Left renal cortex interstitium (tissue), 4 donors: ENCODE measurements at regions not wholly inside any gene's neighbourhood (a gene's known extent, or its start where the extent isn't known, plus 50 kb on each side); places are given as distances from the start of the nearest gene placed in this dataset.

Experiments
- DNase-seq, 4 donors: peaks; one replicate each; pipeline ENCODE4 v3.0.0-alpha.2; 2013; ENCODE audit warnings: low read depth in 4 of 4, low spot score in 2 of 4, missing footprints in 1 of 4

DNA sequence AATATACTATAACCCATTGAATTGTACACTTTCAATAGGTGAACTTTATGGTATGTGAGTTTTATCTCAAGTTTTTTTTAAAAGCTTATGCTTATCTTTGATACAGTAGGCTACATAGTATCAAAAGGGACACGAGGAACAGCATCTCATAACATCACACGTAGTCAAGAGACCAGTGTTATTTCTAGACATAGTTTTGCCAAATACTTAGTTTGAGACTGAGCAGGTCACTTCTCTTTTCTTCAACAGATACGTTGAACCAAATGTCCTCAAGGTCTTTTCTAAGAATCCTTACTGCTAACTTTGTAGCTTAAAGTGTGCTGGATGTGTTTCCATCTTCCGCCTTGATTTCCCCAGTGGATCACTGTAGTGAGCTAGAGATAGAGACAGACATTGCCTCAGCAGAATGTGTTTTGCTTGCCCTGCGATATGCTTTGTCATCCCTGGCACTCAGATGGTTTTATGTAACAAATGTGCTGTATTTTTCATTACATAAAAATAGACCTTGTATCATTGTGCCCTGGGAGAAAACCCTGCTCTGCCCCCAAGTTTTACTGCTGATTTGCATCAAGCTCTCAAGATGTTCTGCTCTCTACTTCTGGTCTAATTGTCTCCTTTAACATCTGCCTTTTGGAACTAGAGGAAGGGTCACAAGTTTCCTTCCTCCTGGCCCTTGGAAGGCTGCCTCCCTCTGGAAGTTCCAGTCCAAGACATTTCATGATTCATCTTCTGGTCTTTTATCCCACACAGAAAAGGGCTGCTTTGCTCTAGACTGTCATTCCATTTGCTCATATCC lies 426.4 kb upstream of the RGMA start:
- DNase-seq: no peak

DNA sequence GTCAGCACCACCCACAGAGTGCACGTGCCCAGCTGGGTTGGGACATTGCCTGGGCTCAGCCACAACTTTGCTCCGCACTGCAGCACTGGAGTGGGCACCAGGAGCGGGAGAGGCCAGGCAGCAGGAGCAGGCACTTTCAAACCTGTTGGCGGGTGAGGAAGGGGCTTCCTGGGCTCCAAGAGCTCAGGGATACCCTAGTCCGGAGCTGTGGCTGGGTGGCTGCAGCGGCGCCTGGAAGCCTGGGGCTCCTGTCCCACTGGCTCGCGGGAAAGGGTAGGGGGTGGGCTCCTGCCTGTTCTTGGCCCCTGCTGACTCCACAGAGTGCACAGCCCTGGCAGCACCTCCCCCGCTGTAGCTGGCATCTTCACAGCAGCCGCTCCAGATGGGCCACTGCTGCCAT lies 417.6 kb upstream of the RGMA start:
- no peak for DNase-seq

DNA sequence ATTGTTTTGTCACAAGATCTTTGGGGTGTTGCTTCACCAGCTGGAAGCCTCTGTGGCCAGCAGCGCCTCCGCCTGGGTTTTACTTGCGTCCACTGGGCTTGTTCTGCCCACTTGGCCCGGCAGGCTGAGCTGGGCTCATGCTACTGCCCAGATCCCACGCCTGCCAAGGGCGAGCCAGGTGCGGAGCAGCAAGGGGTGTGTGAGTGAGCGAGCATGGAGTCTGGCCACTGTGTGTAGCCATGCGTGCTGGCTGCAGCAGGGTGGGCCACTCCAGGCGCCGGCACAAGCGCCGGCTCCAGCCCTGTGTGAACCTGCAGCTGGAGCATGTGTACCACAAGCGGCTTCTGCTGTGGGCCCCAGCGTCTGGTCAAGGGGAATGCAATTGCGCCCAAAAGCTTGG lies 416.5 kb upstream of the RGMA start:
- no peak for DNase-seq

DNA sequence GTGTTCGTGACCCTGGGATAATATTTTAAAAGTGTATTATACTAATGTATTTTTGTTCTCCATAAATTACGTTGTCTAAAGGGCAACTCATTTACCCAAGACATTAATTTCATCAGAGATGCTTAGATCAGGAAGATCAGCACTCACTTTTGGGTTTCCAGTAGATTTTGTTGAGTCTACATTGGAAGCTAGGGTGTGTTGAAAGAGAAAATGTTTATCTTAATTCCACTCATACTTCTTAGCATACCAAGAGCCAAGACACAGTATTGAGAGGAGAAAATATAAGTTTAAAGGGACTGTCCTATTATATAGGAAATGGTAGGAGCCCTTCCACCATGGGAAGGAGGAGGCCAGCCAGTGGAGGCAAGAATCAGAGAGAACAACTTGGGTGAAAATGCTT lies 412.9 kb upstream of the RGMA start:
- DNase-seq: no peak

DNA sequence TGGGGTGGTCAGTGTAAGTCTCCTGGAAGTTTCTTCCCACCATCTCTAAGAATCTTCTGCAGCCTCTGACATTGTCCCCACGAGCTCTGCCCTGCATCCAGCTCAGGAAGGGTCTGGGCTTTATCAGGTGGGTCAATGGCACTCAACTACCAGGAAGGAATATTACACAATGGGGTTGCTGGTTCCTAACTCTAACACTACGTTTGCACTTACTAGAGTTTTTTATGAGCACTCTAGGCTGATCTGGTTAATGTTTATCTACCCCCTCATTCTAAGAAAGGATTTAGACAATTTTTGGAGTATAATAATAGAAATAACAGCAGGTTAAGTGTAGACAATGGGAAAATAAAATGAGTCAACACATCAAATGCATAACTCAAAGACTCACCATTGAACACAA lies 411.1 kb upstream of the RGMA start:
- no peak for DNase-seq

DNA sequence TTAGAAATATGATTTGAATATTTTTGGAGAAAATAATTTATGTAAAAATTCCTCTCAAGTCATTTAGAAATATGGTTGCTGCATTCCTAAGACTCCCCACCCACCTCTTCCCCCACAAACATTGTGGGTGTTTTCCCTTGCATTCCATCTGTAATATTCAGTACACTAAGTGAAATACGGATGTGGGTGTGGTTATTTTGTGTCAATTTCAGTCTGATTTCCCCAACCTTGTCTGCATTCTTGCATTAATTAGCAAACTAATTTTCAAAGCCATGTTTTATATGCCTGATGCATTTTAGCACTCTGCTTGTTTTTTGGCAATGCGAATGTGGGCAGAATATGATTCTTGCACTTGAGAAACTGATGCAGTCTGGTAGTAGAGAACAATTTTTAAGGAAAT lies 408.3 kb upstream of the RGMA start:
- DNase-seq: no peak

DNA sequence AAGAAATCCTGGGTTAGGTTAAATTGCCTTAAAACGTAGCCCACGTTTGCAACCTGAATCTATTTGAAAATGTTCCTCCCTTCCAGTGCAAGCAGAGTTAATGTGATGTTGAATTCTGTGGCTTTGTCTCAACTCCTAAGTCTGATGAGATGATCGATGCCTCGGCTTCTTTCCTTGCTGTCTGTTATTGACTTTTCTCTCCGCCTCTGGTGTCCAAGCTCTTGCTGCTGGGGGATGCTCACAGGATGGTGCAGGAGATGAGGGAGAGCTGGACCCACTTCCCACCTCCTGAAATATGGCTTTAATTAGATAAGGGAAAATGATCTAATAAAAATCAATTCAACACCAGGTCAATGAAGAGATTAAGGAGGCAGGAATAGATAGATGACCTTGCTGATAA lies 407.9 kb upstream of the RGMA start:
- DNase-seq: no peak

DNA sequence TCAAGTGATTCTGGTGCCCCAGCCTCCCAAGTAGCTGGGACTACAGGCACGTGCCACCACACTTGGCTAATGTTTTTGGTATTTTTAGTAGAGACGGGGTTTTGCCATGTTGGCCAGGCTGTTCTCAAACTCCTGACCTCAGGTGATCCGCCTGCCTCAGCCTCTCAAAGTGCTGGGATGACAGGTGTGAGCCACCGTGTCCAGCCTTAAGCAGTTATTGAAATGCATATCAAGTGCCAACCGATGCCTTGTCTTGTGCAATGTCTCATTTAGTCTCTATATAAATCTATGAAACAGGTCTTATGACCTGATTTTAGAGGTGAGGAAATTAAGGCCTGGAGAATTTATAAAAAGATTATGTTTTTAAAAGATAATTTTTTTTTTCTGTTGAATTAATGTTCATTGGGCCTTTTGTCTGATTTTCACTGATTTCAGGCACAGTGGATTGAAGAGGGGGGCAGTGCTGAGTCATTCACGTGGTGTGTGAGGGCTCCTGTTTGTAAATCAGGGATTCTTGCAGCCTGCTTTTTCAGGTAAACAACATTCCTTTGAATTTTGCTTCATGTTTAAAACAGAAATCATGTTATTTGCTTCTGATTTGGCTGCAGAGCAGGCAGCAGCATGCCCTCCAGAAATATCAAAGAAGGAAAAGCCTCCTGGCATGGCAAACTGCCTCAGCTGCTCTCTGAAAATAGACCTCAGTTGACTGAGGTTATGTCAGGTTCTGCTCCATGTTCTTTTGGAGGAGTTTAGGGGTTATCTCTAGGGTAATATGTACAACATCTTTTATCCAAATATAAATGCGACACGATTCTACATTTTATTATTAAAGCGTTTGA lies 407.0 kb upstream of the RGMA start:
- no peak for DNase-seq

DNA sequence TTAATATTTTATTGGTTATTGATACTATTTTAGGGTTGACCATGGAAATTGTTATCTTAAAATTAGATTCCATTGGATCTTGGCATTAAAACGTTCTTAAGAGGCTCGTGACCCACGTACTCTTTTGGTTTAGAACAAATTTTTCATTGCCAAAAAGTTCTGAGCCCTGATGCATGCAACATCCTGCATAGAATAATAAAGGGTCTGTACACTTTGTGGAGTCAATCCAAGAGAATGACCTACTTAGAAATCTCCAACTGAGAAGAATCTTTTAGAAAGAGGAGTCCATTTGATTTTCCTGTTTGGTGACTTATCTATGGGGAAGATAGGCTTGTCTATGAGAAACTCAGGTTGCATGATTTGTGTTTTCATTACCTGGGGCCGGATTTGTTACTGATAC lies 404.2 kb upstream of the RGMA start:
- DNase-seq: no peak

DNA sequence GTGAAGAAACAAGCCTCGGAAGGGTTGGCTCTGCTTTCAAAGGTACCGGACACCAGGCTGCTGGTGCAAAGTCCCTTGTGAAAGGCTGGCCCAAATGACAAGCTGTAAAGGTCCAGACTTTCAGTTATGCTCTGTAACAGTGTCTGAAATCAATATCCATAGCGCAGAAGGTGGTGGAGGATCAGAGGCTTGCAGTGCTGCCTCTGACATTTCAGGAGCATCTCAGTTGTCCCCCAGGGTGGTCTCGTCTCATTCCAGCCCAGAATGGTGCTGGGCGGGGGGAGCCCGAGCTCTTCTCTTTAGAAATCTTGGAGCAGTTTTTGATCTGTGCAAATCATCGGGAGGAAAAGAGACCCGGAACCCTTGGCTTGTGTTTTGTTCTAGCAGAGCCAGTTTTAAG lies 402.3 kb upstream of the RGMA start:
- no peak for DNase-seq

DNA sequence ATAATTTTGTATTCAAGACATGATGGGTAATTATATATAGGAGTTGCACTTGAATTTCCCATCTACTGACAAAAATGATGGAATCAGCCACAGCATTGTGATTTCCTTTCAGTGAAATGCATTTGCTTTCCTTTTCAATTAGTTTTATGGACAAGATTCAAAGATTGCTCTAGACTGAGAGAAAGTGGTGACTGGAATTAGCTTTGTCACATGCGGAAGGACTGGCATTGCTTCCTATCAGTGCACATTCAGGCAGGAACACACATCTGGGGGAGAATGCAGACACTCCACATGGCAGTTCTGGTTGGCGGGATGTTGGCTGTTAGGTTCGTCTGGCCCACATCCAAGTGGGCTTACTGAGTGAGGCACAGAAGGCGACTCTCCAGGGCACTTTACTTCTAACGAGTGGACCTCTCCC lies 399.3 kb upstream of the RGMA start:
- DNase-seq: no peak

DNA sequence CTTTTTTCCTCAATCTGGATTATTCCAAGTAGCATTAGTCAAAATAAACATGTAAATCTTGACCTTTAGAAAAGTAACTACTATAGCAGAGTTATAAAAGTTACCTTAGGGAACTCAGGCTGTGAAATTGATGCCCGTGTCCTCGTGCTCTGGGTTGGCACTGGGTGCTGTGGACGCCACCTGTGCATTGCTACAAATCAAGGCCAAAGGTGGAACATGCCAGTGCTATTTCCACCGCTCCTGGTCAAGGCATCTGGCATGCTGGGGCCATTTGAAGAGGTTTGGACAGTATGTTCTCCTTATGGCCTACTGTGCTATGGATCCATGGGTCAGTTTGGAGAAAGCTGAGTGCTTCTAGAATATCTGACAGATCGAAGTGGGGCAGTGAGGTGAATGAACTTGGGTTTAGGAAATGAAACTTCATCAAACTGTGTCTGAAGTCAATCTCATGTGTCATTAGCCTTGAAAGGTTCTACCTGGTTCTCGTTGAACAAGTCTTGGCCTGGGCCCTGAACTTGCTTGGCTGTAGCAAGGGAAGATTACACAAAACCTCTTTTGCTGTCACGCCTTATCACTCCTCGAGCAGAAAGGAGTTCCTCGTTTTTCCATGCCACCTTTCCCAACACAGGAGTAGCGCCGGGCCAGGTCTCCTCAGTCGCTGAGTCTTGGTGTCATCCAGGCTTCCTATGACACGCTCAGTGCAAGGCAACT lies 397.6 kb upstream of the RGMA start:
- DNase-seq: no peak

DNA sequence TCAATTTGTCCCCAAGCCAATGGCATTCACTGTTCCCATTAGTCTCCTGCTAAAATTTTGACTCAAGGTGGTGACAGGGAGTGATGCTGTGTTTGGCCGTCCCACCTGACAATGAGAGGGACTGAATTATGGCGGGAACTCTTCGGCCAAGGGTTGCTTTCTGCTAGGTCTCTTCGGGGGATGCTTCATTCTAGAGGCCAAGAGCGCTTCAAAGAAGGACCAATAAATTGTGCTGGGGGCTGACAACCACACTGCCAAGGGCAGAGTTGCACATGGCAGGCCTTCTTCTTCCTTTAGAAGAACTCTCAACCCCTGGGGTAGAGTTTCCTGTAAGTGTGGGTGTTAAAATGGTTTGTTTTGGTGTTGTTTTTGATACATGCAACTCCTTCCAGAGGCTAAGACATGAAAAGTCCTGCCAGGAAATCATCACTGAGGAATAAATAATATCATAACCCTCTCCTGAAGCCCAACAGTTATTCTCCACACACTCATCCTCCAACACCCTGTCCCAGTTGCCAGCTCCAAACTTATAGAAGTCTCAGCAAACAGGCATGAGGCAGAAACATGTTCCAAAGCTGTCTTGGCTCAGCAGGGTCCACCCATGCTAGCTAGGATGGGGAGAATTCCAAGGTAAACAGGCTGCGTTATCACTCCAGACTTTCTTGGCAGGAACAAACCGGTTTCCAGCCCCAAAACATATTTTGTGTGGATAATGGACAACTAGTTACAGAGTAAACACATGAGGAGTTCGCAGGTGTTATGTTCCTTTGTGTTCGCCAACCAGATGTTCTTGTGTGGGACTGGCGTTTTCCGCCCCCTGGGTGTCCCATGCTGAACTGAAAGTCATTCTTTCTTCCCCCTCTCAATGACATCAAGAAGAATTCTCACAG lies 396.7 kb upstream of the RGMA start:
- DNase-seq: peak in 2 of 4 donors; percentile 19 to 31

DNA sequence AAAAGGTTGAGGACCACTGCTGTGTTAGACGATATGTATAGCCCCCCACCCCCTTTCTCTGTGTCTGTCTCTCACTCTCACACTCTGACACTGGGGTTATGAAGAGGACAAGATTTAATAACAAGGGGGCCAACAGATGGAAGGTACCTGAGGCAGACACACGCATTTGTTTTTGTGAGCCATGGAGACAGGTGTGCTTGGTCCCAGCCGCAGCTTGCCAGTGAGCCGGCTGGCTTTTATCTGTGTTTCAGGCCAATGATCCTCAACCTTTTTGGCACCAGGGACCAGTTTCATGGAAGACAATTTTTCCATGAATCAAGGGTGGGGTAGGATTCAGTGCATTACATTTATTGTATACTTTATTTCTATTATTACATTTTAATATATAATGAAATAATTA lies 394.9 kb upstream of the RGMA start:
- DNase-seq: no peak

DNA sequence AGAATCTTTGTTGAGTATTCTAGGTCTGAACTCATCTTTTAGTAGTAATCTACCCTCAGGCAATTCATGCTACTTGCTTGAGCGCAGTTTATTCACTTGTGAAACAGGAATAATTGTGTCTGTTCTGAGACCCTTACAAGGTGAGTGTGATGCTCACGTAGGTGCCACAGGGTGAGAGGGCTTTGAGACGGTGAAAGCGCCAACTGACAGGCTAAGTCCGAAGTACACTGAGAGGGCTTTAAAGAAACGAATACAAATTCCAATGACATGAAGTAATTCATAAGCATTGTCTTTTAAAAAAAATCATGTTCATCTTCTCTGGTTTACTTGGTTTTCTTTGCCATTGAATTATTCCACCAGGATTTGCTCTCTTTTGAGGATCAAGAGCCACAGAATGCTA lies 393.7 kb upstream of the RGMA start:
- no peak for DNase-seq

DNA sequence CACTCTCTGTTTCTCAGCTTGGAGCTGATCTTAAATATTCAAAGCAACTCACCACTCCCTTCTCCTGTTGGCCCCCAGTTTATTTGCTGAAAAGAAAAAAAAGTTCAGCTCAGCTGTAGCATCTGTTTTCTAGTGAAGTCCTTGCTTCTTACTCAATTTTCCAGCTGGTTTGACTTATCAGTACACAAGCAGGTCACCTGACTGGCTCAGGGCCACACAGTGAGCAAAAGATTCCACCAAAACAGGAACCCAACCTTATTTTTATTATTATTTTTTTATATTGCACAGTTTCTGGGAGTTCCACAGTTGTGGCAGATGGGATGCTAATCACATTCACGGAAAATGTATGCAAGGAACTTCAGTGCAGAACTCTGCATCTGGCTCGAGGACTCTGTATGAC lies 390.7 kb upstream of the RGMA start:
- DNase-seq: no peak

DNA sequence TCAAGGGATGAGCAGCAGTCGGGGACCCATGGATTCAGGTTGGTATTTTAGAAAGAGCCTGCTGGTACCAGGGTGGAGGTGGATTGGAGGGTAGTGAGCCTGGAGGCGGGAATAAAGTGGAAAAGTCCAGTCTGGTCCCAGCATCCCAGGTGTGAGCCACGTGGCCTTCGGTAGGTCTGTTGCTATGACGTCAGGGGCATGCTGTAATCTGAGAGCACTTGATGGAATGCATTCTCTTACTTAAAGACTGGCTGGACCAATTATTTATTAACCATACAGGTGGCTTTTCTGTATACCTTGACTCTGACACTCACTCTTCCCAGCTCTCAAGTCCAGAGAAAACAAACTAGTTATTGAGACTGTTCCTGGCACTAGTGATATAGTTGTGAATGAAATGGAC lies 389.9 kb upstream of the RGMA start:
- no peak for DNase-seq

DNA sequence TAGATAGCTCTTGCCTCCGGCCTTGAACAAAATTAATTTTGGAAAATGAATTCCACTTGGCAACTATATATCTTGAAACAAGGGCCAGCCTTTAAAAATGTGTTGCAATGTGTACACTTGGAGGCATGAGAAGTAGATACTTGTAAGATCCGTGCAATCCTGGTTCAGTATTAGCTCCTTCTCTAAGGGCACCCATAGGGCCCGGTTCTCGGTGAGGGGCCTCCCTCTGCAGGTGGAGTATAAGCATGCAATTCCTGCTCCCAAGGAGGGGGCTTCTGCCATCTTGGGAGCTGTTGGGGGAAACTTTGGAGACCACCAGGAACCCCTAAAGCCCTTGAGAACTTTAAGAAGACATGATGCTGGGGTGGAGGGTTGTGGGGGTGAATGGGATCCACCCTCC lies 388.7 kb upstream of the RGMA start:
- no peak for DNase-seq

DNA sequence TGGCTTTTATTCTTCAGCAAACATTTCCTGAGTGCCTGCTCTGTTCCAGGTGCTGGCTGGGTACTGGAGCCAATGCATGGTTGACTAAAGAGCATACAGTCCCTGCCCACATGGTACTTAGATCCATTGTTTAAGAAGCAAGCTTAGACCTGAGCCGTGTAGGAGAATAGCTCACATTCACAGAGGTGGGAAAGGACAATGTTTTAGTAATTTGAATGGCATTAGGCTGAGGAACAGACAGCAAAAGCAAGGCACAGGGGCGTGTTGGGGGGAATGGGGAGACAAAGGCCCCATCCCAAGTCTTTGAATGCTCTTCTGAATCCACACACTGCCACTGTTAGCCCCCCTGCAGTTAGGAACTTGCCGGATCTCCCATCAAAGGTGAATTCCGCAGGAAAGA lies 388.2 kb upstream of the RGMA start:
- DNase-seq: no peak

DNA sequence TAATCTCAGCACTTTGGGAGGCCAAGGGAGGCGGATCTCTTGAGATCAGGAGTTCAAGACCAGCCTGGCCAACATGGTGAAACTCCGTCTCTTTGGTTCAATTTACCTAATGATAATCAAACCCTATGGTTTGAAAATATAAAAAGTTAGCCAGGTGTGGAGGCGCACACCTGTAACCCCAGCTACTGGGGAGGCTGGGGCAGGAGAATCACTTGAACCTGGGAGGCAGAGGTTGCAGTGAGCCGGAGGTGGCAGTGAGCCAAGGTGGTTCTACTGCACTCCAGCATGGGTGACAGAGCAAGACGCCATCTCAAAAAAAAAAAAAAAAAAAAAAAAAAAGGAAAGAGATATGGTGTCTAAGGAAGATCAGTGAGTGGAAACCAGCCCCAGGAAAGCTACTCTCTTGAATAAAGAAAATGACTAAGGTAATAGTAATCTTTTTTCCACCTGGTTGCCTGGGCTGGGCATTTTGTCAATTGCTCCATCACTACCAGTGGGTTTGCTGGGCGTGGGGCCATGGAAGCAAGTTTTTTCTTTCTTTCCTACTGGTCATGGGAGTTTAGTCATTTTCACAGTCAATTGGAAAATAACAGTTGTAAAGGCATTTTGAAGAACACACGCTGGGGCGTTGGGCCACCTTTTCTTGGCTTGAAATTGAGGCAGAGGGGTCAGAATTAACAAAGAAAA lies 387.6 kb upstream of the RGMA start:
- DNase-seq: no peak
